Spleen (tissue), 7 donors: ENCODE measurements at regions not wholly inside any gene's neighbourhood (a gene's known extent, or its start where the extent isn't known, plus 50 kb on each side); places are given as distances from the start of the nearest gene placed in this dataset.

Source experiments
- POLR2A ChIP-seq, 3 donors: fragments of 450-650 bp; IDR thresholded peaks; one replicate each; pipeline ENCODE4 v1.5.1; 2017; ENCODE audit warnings: antibody characterized with exemption in 3 of 3, mild to moderate bottlenecking in 1 of 3
- POLR2AphosphoS5 ChIP-seq, 3 donors: sonication (generic); formaldehyde crosslinking; IDR thresholded peaks; one replicate each; pipeline ENCODE4 v1.5.1; 2017; ENCODE audit warnings: antibody characterized with exemption in 3 of 3
- TF ChIP-seq, protein P1 (sequence below), 11 experiments: fragments of 200-600 bp in 7 of 11; fragments of 450-650 bp in 4 of 11; sonication (generic) in 4 of 11; IDR thresholded peaks in 8 of 11; conservative IDR thresholded peaks in 3 of 11; 1 replicate in 7 of 11; 2 replicates in 4 of 11; pipeline versions ENCODE4 v1.4.0 to v1.8.0; 2016 to 2021; ENCODE audit warnings: antibody characterized with exemption in 11 of 11, inconsistent platforms in 4 of 11, mild to moderate bottlenecking in 1 of 11
- donor health status: DM: no; HTN: no; CAD: no; lungs with moderate emphysema.
- donor health status: DM: no; HTN: no; CAD: no.
- donor health status: DM: no; HTN: no; CAD: no.

DNA sequence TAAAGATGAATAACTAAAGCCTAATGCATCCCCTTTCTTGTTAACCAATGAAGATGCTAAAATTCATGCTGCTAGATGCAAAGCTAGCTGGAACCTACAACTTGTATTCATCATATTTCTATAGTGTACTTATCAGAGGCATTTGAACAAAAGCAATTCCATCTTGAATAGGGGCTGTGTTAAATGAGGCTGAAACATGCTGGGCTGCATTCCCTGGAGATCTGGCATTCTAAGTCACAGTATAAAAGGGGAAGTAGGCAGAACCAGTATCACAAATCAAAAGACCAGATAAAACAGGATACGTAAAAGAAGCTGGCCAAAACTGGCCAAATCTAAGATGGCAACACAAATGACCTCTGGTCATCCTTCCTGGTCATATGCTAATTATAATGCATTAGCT lies 932.8 kb downstream of the CDY2B start:
- TF ChIP-seq, protein P1, sequence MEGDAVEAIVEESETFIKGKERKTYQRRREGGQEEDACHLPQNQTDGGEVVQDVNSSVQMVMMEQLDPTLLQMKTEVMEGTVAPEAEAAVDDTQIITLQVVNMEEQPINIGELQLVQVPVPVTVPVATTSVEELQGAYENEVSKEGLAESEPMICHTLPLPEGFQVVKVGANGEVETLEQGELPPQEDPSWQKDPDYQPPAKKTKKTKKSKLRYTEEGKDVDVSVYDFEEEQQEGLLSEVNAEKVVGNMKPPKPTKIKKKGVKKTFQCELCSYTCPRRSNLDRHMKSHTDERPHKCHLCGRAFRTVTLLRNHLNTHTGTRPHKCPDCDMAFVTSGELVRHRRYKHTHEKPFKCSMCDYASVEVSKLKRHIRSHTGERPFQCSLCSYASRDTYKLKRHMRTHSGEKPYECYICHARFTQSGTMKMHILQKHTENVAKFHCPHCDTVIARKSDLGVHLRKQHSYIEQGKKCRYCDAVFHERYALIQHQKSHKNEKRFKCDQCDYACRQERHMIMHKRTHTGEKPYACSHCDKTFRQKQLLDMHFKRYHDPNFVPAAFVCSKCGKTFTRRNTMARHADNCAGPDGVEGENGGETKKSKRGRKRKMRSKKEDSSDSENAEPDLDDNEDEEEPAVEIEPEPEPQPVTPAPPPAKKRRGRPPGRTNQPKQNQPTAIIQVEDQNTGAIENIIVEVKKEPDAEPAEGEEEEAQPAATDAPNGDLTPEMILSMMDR (IDR thresholded peaks at IDR 0.05 in 8 of 11, conservative IDR thresholded peaks at IDR 0.05 in 3 of 11) = no peak
- TF ChIP-seq POLR2A (IDR thresholded peaks at IDR 0.05) (no peak), POLR2AphosphoS5 (IDR thresholded peaks at IDR 0.05) (no peak)
